ENCODE measurements at regions not wholly inside any gene's neighbourhood (a gene's known extent, or its start where the extent isn't known, plus 50 kb on each side); places are given as distances from the start of the nearest gene placed in this dataset.

- DNase-seq: peak; percentile 4
Observed at GRCh38 chr14:55949708-55950107, 168.5 kb upstream of the PELI2 start.

GRCh38 chr14:55950135-55950534 is 168.1 kb upstream of the PELI2 start:
- no peak for DNase-seq

- peak; percentile 83 for DNase-seq
Observed at GRCh38 chr14:55951341-55952206, 166.6 kb upstream of the PELI2 start.

- no peak for DNase-seq
Observed at GRCh38 chr14:55954108-55954507, 164.1 kb upstream of the PELI2 start.

- DNase-seq: no peak
Observed at GRCh38 chr14:55955175-55955574, 163.0 kb upstream of the PELI2 start.

GRCh38 chr14:55957950-55958349 is 160.3 kb upstream of the PELI2 start:
- peak; percentile 84 for DNase-seq

GRCh38 chr14:55963295-55963694 is 154.9 kb upstream of the PELI2 start:
- DNase-seq: no peak

- no peak for DNase-seq
Observed at GRCh38 chr14:55964091-55964490, 154.1 kb upstream of the PELI2 start.

GRCh38 chr14:55964821-55965220 is 153.4 kb upstream of the PELI2 start:
- peak; percentile 11 for DNase-seq

GRCh38 chr14:55965851-55966250 is 152.4 kb upstream of the PELI2 start:
- no peak for DNase-seq

GRCh38 chr14:55968741-55969140 is 149.5 kb upstream of the PELI2 start:
- DNase-seq: no peak

- DNase-seq: no peak
Observed at GRCh38 chr14:55973285-55973800, 144.9 kb upstream of the PELI2 start.

GRCh38 chr14:55973911-55974630 is 144.1 kb upstream of the PELI2 start:
- no peak for DNase-seq

- DNase-seq: peak; percentile 58
Observed at GRCh38 chr14:55975281-55975910, 142.8 kb upstream of the PELI2 start.

GRCh38 chr14:55976219-55976618 is 142.0 kb upstream of the PELI2 start:
- no peak for DNase-seq

GRCh38 chr14:55976655-55977054 is 141.6 kb upstream of the PELI2 start:
- no peak for DNase-seq

GRCh38 chr14:55977392-55978150 is 140.6 kb upstream of the PELI2 start:
- no peak for DNase-seq

GRCh38 chr14:55979096-55979495 is 139.1 kb upstream of the PELI2 start:
- DNase-seq: no peak

- no peak for DNase-seq
Observed at GRCh38 chr14:55979781-55980180, 138.4 kb upstream of the PELI2 start.

GRCh38 chr14:55980970-55981369 is 137.2 kb upstream of the PELI2 start:
- DNase-seq: no peak

GRCh38 chr14:55986069-55986468 is 132.1 kb upstream of the PELI2 start:
- no peak for DNase-seq

- DNase-seq: no peak
Observed at GRCh38 chr14:56000846-56001245, 117.4 kb upstream of the PELI2 start.

- peak; percentile 48 for DNase-seq
Observed at GRCh38 chr14:56002342-56002741, 115.9 kb upstream of the PELI2 start.
